GM21576 (cell line): ENCODE measurements at regions not wholly inside any gene's neighbourhood (a gene's known extent, or its start where the extent isn't known, plus 50 kb on each side); places are given as distances from the start of the nearest gene placed in this dataset.
A peak's percentile ranks its signal among the peaks of the same experiment; 100 is the strongest.

Source experiments
- ATAC-seq: cut with Tn5 transposase; IDR thresholded peaks from one replicate; pipeline ENCODE4 v1.9.1; 2021; ENCODE audit warnings: mild to moderate bottlenecking, moderate library complexity; ENCODE audit not compliant: unreplicated experiment

GRCh38 chr6:81484251-81484650 lies 268.2 kb downstream of the TENT5A start:
- ATAC-seq = no peak

GRCh38 chr6:81480139-81480538 lies 272.3 kb downstream of the TENT5A start:
- ATAC-seq = no peak

- no peak for ATAC-seq
These were observed 275.6 kb downstream of the TENT5A start for GRCh38 chr6:81476881-81477280.

GRCh38 chr6:81475646-81476045 lies 276.8 kb downstream of the TENT5A start:
- no peak for ATAC-seq

GRCh38 chr6:81465859-81466258 lies 286.6 kb downstream of the TENT5A start:
- no peak for ATAC-seq

GRCh38 chr6:81456416-81456815 lies 296.1 kb downstream of the TENT5A start:
- no peak for ATAC-seq

- ATAC-seq = no peak
These were observed 296.8 kb downstream of the TENT5A start for GRCh38 chr6:81455641-81456040.

- ATAC-seq = peak; percentile 75
These were observed 300.7 kb downstream of the TENT5A start for GRCh38 chr6:81451787-81452186.

- no peak for ATAC-seq
These were observed 302.3 kb downstream of the TENT5A start for GRCh38 chr6:81450180-81450579.

GRCh38 chr6:81446509-81446908 lies 306.0 kb downstream of the TENT5A start:
- no peak for ATAC-seq

GRCh38 chr6:81439417-81439816 lies 313.1 kb downstream of the TENT5A start:
- no peak for ATAC-seq

GRCh38 chr6:81436990-81437389 lies 315.5 kb downstream of the TENT5A start:
- ATAC-seq = no peak

- no peak for ATAC-seq
These were observed 339.2 kb downstream of the TENT5A start for GRCh38 chr6:81413306-81413705.

GRCh38 chr6:81401970-81402690 lies 350.4 kb downstream of the TENT5A start:
- no peak for ATAC-seq

GRCh38 chr6:81396916-81397315 lies 355.6 kb downstream of the TENT5A start:
- no peak for ATAC-seq

GRCh38 chr6:81387163-81387562 lies 365.3 kb downstream of the TENT5A start:
- no peak for ATAC-seq

GRCh38 chr6:81384921-81385320 lies 367.6 kb downstream of the TENT5A start:
- no peak for ATAC-seq

- ATAC-seq = no peak
These were observed 369.0 kb downstream of the TENT5A start for GRCh38 chr6:81383472-81383871.

- ATAC-seq = no peak
These were observed 369.6 kb downstream of the TENT5A start for GRCh38 chr6:81382852-81383251.

GRCh38 chr6:81381382-81381916 lies 371.0 kb downstream of the TENT5A start:
- ATAC-seq = no peak

GRCh38 chr6:81380718-81381338 lies 371.7 kb downstream of the TENT5A start:
- ATAC-seq = no peak

GRCh38 chr6:81376745-81377144 lies 375.7 kb downstream of the TENT5A start:
- ATAC-seq = no peak
